ENCODE measurements at regions not wholly inside any gene's neighbourhood (a gene's known extent, or its start where the extent isn't known, plus 50 kb on each side); places are given as distances from the start of the nearest gene placed in this dataset.
A peak's percentile ranks its signal among the peaks of the same experiment; 100 is the strongest.

GRCh38 chr1:18539171-18539570 lies 58.4 kb downstream of the KLHDC7A start:
- H3K36me3 ChIP-seq: no peaks in the 10 kb centered on the region
- intact Hi-C loops (cut with DNase I; ENCODE audit: low total_unique reads): no loop called here
- no peak overlapping the region for H3K27ac ChIP-seq
- H3K27me3 ChIP-seq (replicated peaks in 1 of 7): peaks cover 0 to 73% (median 7%) of the 10 kb centered on the region in 7 donors
- WGBS, 5 donors: 54 to 66% (median 59%) methylated on average over 4 of the region's 4 CpGs
- H3K4me3 ChIP-seq: no peak overlapping the region
- DNase-seq: no peak
- peaks cover 0 to 10% (median 5%) of the 10 kb centered on the region in 8 donors for H3K9me3 ChIP-seq
- TF ChIP-seq CTCF (IDR thresholded peaks at IDR 0.05 in 8 of 11, conservative IDR thresholded peaks at IDR 0.05 in 3 of 11) (no peak), POLR2A (IDR thresholded peaks at IDR 0.05) (no peak), POLR2AphosphoS5 (IDR thresholded peaks at IDR 0.05) (no peak)
- no peaks in the 10 kb centered on the region for H3K4me1 ChIP-seq

GRCh38 chr1:18540136-18540765 lies 59.5 kb downstream of the KLHDC7A start:
- DNase-seq: no peak
- intact Hi-C loops (cut with DNase I; ENCODE audit: low total_unique reads): no loop called here
- TF ChIP-seq POLR2A (IDR thresholded peaks at IDR 0.05) (no peak), POLR2AphosphoS5 (IDR thresholded peaks at IDR 0.05) (no peak), CTCF (IDR thresholded peaks at IDR 0.05 in 8 of 11, conservative IDR thresholded peaks at IDR 0.05 in 3 of 11) (no peak)

GRCh38 chr1:18541046-18541795 lies 60.5 kb downstream of the KLHDC7A start:
- Histone ChIP-seq H3K27ac (no peak overlapping the region), H3K9me3 (peaks cover 0 to 10% (median 5%) of the 10 kb centered on the region in 8 donors), H3K36me3 (no peaks in the 10 kb centered on the region), H3K27me3 (replicated peaks in 1 of 7) (peaks cover 0 to 83% (median 13%) of the 10 kb centered on the region in 7 donors), H3K4me3 (no peak overlapping the region), H3K4me1 (no peaks in the 10 kb centered on the region)
- intact Hi-C loops (cut with DNase I; ENCODE audit: low total_unique reads): no loop called here
- WGBS, 5 donors: 83 to 92% (median 86%) methylated on average over 9 of the region's 9 CpGs
- DNase-seq: peak; percentile 24
- TF ChIP-seq POLR2AphosphoS5 (IDR thresholded peaks at IDR 0.05): no peak
- TF ChIP-seq POLR2A (IDR thresholded peaks at IDR 0.05): no peak
- no peak for TF ChIP-seq CTCF (IDR thresholded peaks at IDR 0.05 in 8 of 11, conservative IDR thresholded peaks at IDR 0.05 in 3 of 11)

More at GRCh38 chr1:18540136-18540765, 59.5 kb downstream of the KLHDC7A start:
- no peak overlapping the region for H3K4me3 ChIP-seq
- WGBS, 5 donors: 75 to 90% (median 81%) methylated on average over 3 of the region's 3 CpGs
- H3K27ac ChIP-seq: no peak overlapping the region
- peaks cover 0 to 83% (median 13%) of the 10 kb centered on the region in 7 donors for H3K27me3 ChIP-seq (replicated peaks in 1 of 7)
- H3K4me1 ChIP-seq: no peaks in the 10 kb centered on the region
- H3K9me3 ChIP-seq: peaks cover 0 to 10% (median 5%) of the 10 kb centered on the region in 8 donors
- no peaks in the 10 kb centered on the region for H3K36me3 ChIP-seq

GRCh38 chr1:18542351-18542750 lies 61.6 kb downstream of the KLHDC7A start:
- H3K4me1 ChIP-seq: no peaks in the 10 kb centered on the region
- H3K27me3 ChIP-seq (replicated peaks in 1 of 7): peaks cover 0 to 78% (median 12%) of the 10 kb centered on the region in 7 donors
- H3K9me3 ChIP-seq: peaks cover 0 to 10% (median 5%) of the 10 kb centered on the region in 8 donors
- H3K27ac ChIP-seq: no peak overlapping the region
- WGBS, 5 donors: 20 to 30% (median 26%) methylated on average over 8 of the region's 8 CpGs
- intact Hi-C loops (cut with DNase I; ENCODE audit: low total_unique reads): no loop called here
- TF ChIP-seq POLR2AphosphoS5 (IDR thresholded peaks at IDR 0.05): no peak
- TF ChIP-seq POLR2A (IDR thresholded peaks at IDR 0.05): no peak
- TF ChIP-seq CTCF (IDR thresholded peaks at IDR 0.05 in 8 of 11, conservative IDR thresholded peaks at IDR 0.05 in 3 of 11): no peak
- peak; percentile 25 for DNase-seq
- H3K36me3 ChIP-seq: no peaks in the 10 kb centered on the region
- H3K4me3 ChIP-seq: no peak overlapping the region

Measured in spleen (tissue), 11 donors.